OCI-LY7 (cell line): ENCODE measurements at regions not wholly inside any gene's neighbourhood (a gene's known extent, or its start where the extent isn't known, plus 50 kb on each side); places are given as distances from the start of the nearest gene placed in this dataset.
"Not testable (repeated sequence)": the region's sequence is repeated elsewhere in the genome, so short reads cannot be mapped to it uniquely, and the experiment has no call there.

Experiments used
- BruUV-seq: library from RNA; stranded (reverse); fragments of 400-500 nt; replicated peaks from 2 replicates; lab custom pipeline; 2021; lab: Mats Ljungman, UMichigan
- CTCF ChIA-PET: fragments of 300-600 bp; sonication (Branson Sonifier 250); formaldehyde crosslinking; loops from one replicate; lab custom pipeline; 2022; ENCODE audit warnings: antibody characterized with exemption; ENCODE audit not compliant: unreplicated experiment; lab: Charles Lee
- POLR2A ChIA-PET: fragments of 300-600 bp; sonication (Branson Sonifier 250); formaldehyde crosslinking; loops from one replicate; lab custom pipeline; 2022; ENCODE audit warnings: antibody characterized with exemption; lab: Charles Lee
- DNase-seq: peaks from one replicate; pipeline ENCODE4 v3.0.0-alpha.2; 2015; ENCODE audit warnings: low spot score
- H2AFZ ChIP-seq: fragments of 200-600 bp; sonication (generic), shearing (Covaris generic); 2 replicates; pipeline ENCODE4 v1.6.1; 2014; ENCODE audit warnings: mild to moderate bottlenecking, antibody characterized with exemption, low read length, moderate library complexity
- H3K27ac ChIP-seq: fragments of 200-600 bp; sonication (generic); 2 replicates; pipeline ENCODE4 v1.5.1; 2014; ENCODE audit warnings: mixed run types, low read depth, mild to moderate bottlenecking, moderate library complexity, low read length, inconsistent platforms; ENCODE audit not compliant: poor library complexity, severe bottlenecking
- H3K36me3 ChIP-seq: fragments of 200-600 bp; sonication (generic); 2 replicates; pipeline ENCODE4 v1.6.1; 2014; ENCODE audit warnings: mild to moderate bottlenecking, antibody characterized with exemption, low read length, moderate library complexity, mixed read lengths; ENCODE audit not compliant: insufficient read depth
- H3K4me1 ChIP-seq: fragments of 200-600 bp; sonication (generic); 2 replicates; pipeline ENCODE4 v1.5.1; 2014; ENCODE audit warnings: mild to moderate bottlenecking, low read length; ENCODE audit not compliant: insufficient read depth, poor library complexity, severe bottlenecking
- H3K4me2 ChIP-seq: fragments of 200-600 bp; sonication (generic); 2 replicates; pipeline ENCODE4 v1.6.1; 2014; ENCODE audit warnings: mild to moderate bottlenecking, low read length
- H3K4me3 ChIP-seq: fragments of 200-600 bp; sonication (generic); 2 replicates; pipeline ENCODE4 v1.5.1; 2014; ENCODE audit warnings: mild to moderate bottlenecking, low read depth, low read length; ENCODE audit not compliant: poor library complexity, severe bottlenecking
- H3K79me2 ChIP-seq: fragments of 200-600 bp; sonication (generic); 2 replicates; pipeline ENCODE4 v1.6.1; 2016; ENCODE audit warnings: low read depth, mild to moderate bottlenecking, low read length, moderate library complexity, mixed read lengths; ENCODE audit not compliant: insufficient read depth
- H3K9me2 ChIP-seq: fragments of 200-600 bp; sonication (generic); 2 replicates; pipeline ENCODE4 v1.6.1; 2016; ENCODE audit warnings: mild to moderate bottlenecking, low read length, mixed read lengths; ENCODE audit not compliant: insufficient read depth
- H3K9me3 ChIP-seq: fragments of 200-600 bp; sonication (generic); 2 replicates; pipeline ENCODE4 v1.6.1; 2014; ENCODE audit warnings: mild to moderate bottlenecking, mixed run types, low read length, mixed read lengths
- H4K20me1 ChIP-seq: fragments of 200-600 bp; sonication (generic); 2 replicates; pipeline ENCODE4 v1.6.1; 2014; ENCODE audit warnings: mild to moderate bottlenecking, antibody characterized with exemption, low read length, moderate library complexity, mixed read lengths; ENCODE audit not compliant: insufficient read depth
- CTCF ChIP-seq: fragments of 200-600 bp; sonication (generic); conservative IDR thresholded peaks from 2 replicates; pipeline ENCODE4 v1.5.1; 2014; ENCODE audit warnings: mild to moderate bottlenecking, antibody characterized with exemption, low read length, moderate library complexity, mixed read lengths
- EZH2phosphoT487 ChIP-seq: fragments of 200-600 bp; sonication (generic); IDR thresholded peaks from 2 replicates; pipeline ENCODE4 v1.6.1; 2018; ENCODE audit warnings: low read depth, borderline replicate concordance, mild to moderate bottlenecking, mixed run types, antibody characterized with exemption, low read length, moderate library complexity, mixed read lengths
- intact Hi-C: fragments of 100-400 bp; cut with micrococcal nuclease; formaldehyde crosslinking; loops from one replicate; pipeline ENCODE4 v1.10.0; 2022; ENCODE audit not compliant: unreplicated experiment

- H3K4me1 ChIP-seq, result no peaks in the 10 kb centered on the region
- H4K20me1 ChIP-seq, result no peaks in the 10 kb centered on the region
- ChIA-PET CTCF (no interaction called here), POLR2A (no interaction called here)
- intact Hi-C loops, result no loop called here
- DNase-seq, result no peak
- no peak overlapping the region for H2AFZ ChIP-seq
- no peak overlapping the region for H3K4me2 ChIP-seq
- no peaks in the 10 kb centered on the region for H3K9me3 ChIP-seq
- no TSS peak for BruUV-seq
- no peaks in the 10 kb centered on the region for H3K36me3 ChIP-seq
- TF ChIP-seq CTCF, result no peak
- TF ChIP-seq EZH2phosphoT487, result no peak
- H3K4me3 ChIP-seq, result no peak overlapping the region
- no peaks in the 10 kb centered on the region for H3K79me2 ChIP-seq
- no peaks in the 10 kb centered on the region for H3K9me2 ChIP-seq
- H3K27ac ChIP-seq, result no peak overlapping the region
Observed at GRCh38 chr12:131599190-131600159, 111.4 kb upstream of the SFSWAP start.

- CTCF ChIA-PET, result no interaction called here
- BruUV-seq, result no TSS peak
- no peaks in the 10 kb centered on the region for H3K4me1 ChIP-seq
- H3K36me3 ChIP-seq, result no peaks in the 10 kb centered on the region
- no peaks in the 10 kb centered on the region for H3K9me2 ChIP-seq
- POLR2A ChIA-PET, result no interaction called here
- H3K4me2 ChIP-seq, result no peak overlapping the region
- H3K79me2 ChIP-seq, result no peaks in the 10 kb centered on the region
- no peak for DNase-seq
- no peak overlapping the region for H2AFZ ChIP-seq
- no peak overlapping the region for H3K4me3 ChIP-seq
- no peaks in the 10 kb centered on the region for H3K9me3 ChIP-seq
- H4K20me1 ChIP-seq, result no peaks in the 10 kb centered on the region
- H3K27ac ChIP-seq, result no peak overlapping the region
- intact Hi-C loops, result no loop called here
- TF ChIP-seq EZH2phosphoT487, result no peak
- TF ChIP-seq CTCF, result no peak
Observed at GRCh38 chr12:131600160-131600532, 110.7 kb upstream of the SFSWAP start.

GRCh38 chr12:131601499-131601898 lies 109.4 kb upstream of the SFSWAP start:
- BruUV-seq, intact Hi-C loops, CTCF ChIA-PET: not testable (repeated sequence)

More at GRCh38 chr12:131601499-131601898, 109.4 kb upstream of the SFSWAP start:
- H3K36me3 ChIP-seq, H2AFZ ChIP-seq, DNase-seq, H3K4me1 ChIP-seq, H4K20me1 ChIP-seq, H3K4me2 ChIP-seq, H3K4me3 ChIP-seq, H3K79me2 ChIP-seq, H3K27ac ChIP-seq, H3K9me3 ChIP-seq, POLR2A ChIA-PET, H3K9me2 ChIP-seq: not testable (repeated sequence)
